ENCODE measurements at regions not wholly inside any gene's neighbourhood (a gene's known extent, or its start where the extent isn't known, plus 50 kb on each side); places are given as distances from the start of the nearest gene placed in this dataset.
"Not testable (repeated sequence)": the region's sequence is repeated elsewhere in the genome, so short reads cannot be mapped to it uniquely, and the experiment has no call there.

DNA sequence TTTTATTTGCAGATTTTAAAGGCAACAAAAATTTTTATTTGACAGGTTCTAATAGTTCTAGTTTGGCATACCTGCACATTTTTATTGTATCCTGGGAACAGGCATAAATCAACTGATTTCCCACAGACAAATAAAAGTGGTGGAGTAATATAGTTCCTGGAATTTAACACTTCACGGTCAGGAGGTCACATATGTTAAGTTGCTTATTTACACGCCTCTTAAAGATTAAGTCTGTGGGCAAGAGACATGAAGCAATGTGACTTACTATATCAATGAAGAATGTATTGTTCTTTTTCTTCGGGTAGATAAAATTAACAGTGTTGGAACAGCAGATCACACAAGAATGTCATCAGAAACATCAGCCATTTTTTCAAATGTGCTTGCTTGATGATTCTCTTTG, 558.3 kb downstream of the TTLL7 start:
- H3K27me3 Mint-ChIP-seq (ENCODE audit: unreplicated experiment); H3K27ac Mint-ChIP-seq (ENCODE audit: unreplicated experiment); intact Hi-C loops (cut with micrococcal nuclease; ENCODE audit: unreplicated experiment); DNase-seq; H3K4me3 Mint-ChIP-seq (ENCODE audit: low read depth, unreplicated experiment); CTCF ChIA-PET; H3K4me1 Mint-ChIP-seq (ENCODE audit: low read depth, unreplicated experiment); H3K36me3 Mint-ChIP-seq (ENCODE audit: insufficient read depth, unreplicated experiment); BruUV-seq (replicated peaks); H3K9me3 Mint-ChIP-seq (ENCODE audit: low read depth, unreplicated experiment): not testable (repeated sequence)

DNA sequence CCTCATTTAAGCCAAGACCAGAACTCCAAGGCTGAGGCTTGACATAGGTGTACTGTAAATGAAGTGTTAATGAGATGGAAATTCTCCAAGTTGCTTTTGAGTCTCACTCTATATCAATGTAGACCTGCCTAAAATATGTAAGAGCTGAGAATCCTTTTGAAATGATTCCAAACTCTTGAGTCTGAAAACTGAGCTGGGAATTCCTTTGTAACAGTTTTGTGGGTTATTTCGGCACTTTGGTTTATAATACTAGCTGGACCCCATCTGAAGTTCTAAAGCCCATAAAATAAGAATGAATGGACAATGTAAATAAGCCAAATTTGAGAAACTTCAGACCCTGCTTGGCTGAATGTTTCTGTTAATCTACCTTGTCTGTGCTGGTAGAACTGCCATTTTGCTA, 558.9 kb downstream of the TTLL7 start:
- H3K4me1 Mint-ChIP-seq (ENCODE audit: low read depth, unreplicated experiment); H3K27me3 Mint-ChIP-seq (ENCODE audit: unreplicated experiment); BruUV-seq (replicated peaks); intact Hi-C loops (cut with micrococcal nuclease; ENCODE audit: unreplicated experiment); CTCF ChIA-PET; H3K27ac Mint-ChIP-seq (ENCODE audit: unreplicated experiment); H3K36me3 Mint-ChIP-seq (ENCODE audit: insufficient read depth, unreplicated experiment); H3K9me3 Mint-ChIP-seq (ENCODE audit: low read depth, unreplicated experiment); DNase-seq; H3K4me3 Mint-ChIP-seq (ENCODE audit: low read depth, unreplicated experiment): not testable (repeated sequence)

DNA sequence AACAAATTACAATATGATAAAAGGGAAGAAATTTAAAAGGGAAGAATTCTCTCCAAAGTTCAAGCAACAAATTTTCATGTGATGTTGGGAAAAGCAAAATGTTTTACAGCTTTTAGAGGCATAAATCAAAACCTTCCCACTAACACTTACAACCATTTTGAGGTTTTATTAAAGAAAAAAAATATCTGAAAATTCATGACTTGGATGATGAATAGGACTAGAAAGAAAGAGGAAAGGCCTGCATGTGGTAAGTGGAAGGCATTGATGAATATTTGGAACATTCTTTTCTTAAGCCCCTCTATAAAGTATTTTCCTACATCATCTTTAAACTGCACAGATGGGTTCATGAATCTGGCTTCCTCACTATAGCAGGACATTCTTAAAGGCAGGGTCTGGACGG, 560.6 kb downstream of the TTLL7 start:
- H3K27ac Mint-ChIP-seq (ENCODE audit: unreplicated experiment); H3K27me3 Mint-ChIP-seq (ENCODE audit: unreplicated experiment); BruUV-seq (replicated peaks); DNase-seq; H3K4me1 Mint-ChIP-seq (ENCODE audit: low read depth, unreplicated experiment); H3K9me3 Mint-ChIP-seq (ENCODE audit: low read depth, unreplicated experiment); H3K36me3 Mint-ChIP-seq (ENCODE audit: insufficient read depth, unreplicated experiment); CTCF ChIA-PET; H3K4me3 Mint-ChIP-seq (ENCODE audit: low read depth, unreplicated experiment): not testable (repeated sequence)
- intact Hi-C loops (cut with micrococcal nuclease; ENCODE audit: unreplicated experiment), result loop anchor here (5.0 kb wide), 1 partner anchor 571 kb away; no protein-coding TSS in a partner anchor

DNA sequence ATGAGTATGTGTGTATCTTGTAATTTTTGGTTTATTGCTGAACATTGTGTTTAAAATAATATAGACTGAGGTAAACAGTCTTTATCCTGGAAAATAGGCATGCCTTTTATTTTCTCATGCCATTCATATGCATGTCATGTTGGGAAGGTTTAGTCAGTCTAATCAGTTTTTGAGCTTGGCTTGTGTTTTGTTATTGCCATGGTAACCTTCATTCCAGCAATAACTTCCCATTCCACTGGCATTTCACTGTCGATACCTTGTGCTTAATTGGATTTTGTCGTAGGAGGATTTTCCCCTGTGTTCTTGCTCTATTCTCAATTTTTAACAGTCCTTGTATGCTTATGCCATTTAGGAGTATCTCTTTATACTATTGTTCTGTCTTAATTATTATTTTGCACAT, 563.6 kb downstream of the TTLL7 start:
- CTCF ChIA-PET; H3K9me3 Mint-ChIP-seq (ENCODE audit: low read depth, unreplicated experiment); BruUV-seq (replicated peaks); H3K27me3 Mint-ChIP-seq (ENCODE audit: unreplicated experiment); H3K27ac Mint-ChIP-seq (ENCODE audit: unreplicated experiment); H3K36me3 Mint-ChIP-seq (ENCODE audit: insufficient read depth, unreplicated experiment); H3K4me1 Mint-ChIP-seq (ENCODE audit: low read depth, unreplicated experiment); H3K4me3 Mint-ChIP-seq (ENCODE audit: low read depth, unreplicated experiment); DNase-seq: not testable (repeated sequence)
- intact Hi-C loops (cut with micrococcal nuclease; ENCODE audit: unreplicated experiment), result loop anchor here (5.0 kb wide), 1 partner anchor 568 kb away; no protein-coding TSS in a partner anchor

DNA sequence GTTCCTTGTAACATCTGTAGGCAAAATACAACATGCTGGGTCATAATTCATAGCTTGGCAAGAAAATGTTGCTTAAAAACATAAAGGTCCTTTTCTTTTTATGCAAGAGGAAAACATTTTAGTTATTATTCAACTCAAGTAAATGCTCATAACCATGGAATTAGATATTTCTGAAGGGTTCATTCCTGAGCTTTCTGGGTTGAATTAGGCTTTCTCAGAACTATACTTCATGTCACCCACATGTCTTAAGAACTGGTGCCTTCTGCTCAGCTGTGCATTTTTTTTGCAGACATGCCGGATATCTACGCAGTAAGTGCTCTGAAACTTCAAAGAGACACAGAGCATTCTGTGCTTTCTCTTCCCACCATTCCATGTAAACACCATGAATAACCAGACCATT, 571.4 kb downstream of the TTLL7 start:
- CTCF ChIA-PET; BruUV-seq (replicated peaks); H3K36me3 Mint-ChIP-seq (ENCODE audit: insufficient read depth, unreplicated experiment); DNase-seq; H3K4me1 Mint-ChIP-seq (ENCODE audit: low read depth, unreplicated experiment); H3K27me3 Mint-ChIP-seq (ENCODE audit: unreplicated experiment); H3K27ac Mint-ChIP-seq (ENCODE audit: unreplicated experiment); H3K4me3 Mint-ChIP-seq (ENCODE audit: low read depth, unreplicated experiment); intact Hi-C loops (cut with micrococcal nuclease; ENCODE audit: unreplicated experiment); H3K9me3 Mint-ChIP-seq (ENCODE audit: low read depth, unreplicated experiment): not testable (repeated sequence)

DNA sequence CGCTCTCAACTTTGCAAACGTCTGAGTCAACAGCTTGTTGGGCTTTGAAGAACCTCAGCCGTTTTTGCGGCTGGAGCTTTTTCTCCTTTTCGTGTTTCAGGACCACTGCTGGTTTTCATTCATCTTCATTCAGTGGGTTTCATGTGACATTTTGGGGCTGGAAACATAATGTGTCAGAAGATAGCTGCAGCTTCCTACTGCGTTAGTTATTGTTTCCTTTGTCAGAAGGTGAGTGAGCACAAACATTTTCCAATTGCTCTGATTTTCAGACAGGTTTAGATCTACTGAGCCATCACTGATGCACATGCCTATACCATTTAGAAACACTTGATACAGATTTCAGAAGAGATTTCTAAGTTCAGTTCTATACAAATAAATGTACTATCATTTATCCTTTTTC, 575.5 kb downstream of the TTLL7 start:
- H3K4me1 Mint-ChIP-seq (ENCODE audit: low read depth, unreplicated experiment); BruUV-seq (replicated peaks); H3K27me3 Mint-ChIP-seq (ENCODE audit: unreplicated experiment); H3K9me3 Mint-ChIP-seq (ENCODE audit: low read depth, unreplicated experiment); intact Hi-C loops (cut with micrococcal nuclease; ENCODE audit: unreplicated experiment); H3K36me3 Mint-ChIP-seq (ENCODE audit: insufficient read depth, unreplicated experiment); H3K4me3 Mint-ChIP-seq (ENCODE audit: low read depth, unreplicated experiment); H3K27ac Mint-ChIP-seq (ENCODE audit: unreplicated experiment); DNase-seq; CTCF ChIA-PET: not testable (repeated sequence)

DNA sequence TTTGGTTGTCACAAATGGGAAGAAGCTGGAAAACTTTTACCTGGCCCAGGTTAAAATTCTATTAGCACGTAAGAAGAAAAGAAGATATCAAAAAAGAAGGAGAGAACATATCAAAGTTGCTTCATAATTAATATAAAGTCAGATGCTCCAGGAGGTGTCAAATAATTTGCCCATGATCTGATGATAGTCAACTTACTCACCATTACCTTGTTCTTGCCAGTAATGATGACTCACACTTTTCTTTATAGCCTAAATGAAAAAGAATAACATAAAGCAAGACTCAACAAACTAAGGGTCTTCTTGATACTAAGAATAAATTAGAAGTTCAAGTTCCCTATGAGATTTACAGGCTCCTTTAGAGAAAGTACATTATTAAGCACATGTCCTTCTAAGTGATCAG, 580.4 kb downstream of the TTLL7 start:
- no peak overlapping the region for H3K4me3 Mint-ChIP-seq (ENCODE audit: low read depth, unreplicated experiment)
- no peaks in the 10 kb centered on the region for H3K27me3 Mint-ChIP-seq (ENCODE audit: unreplicated experiment)
- no peak for DNase-seq
- TF ChIP-seq, protein P1, sequence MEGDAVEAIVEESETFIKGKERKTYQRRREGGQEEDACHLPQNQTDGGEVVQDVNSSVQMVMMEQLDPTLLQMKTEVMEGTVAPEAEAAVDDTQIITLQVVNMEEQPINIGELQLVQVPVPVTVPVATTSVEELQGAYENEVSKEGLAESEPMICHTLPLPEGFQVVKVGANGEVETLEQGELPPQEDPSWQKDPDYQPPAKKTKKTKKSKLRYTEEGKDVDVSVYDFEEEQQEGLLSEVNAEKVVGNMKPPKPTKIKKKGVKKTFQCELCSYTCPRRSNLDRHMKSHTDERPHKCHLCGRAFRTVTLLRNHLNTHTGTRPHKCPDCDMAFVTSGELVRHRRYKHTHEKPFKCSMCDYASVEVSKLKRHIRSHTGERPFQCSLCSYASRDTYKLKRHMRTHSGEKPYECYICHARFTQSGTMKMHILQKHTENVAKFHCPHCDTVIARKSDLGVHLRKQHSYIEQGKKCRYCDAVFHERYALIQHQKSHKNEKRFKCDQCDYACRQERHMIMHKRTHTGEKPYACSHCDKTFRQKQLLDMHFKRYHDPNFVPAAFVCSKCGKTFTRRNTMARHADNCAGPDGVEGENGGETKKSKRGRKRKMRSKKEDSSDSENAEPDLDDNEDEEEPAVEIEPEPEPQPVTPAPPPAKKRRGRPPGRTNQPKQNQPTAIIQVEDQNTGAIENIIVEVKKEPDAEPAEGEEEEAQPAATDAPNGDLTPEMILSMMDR (IDR thresholded peaks at IDR 0.05; ENCODE audit: unreplicated experiment), result no peak
- H3K27ac Mint-ChIP-seq (ENCODE audit: unreplicated experiment), result no peak overlapping the region
- no peaks in the 10 kb centered on the region for H3K36me3 Mint-ChIP-seq (ENCODE audit: insufficient read depth, unreplicated experiment)
- no TSS peak for BruUV-seq (replicated peaks)
- CTCF ChIA-PET, result no interaction called here
- no peaks in the 10 kb centered on the region for H3K4me1 Mint-ChIP-seq (ENCODE audit: low read depth, unreplicated experiment)
- intact Hi-C loops (cut with micrococcal nuclease; ENCODE audit: unreplicated experiment), result no loop called here
- H3K9me3 Mint-ChIP-seq (ENCODE audit: low read depth, unreplicated experiment), result no peaks in the 10 kb centered on the region

DNA sequence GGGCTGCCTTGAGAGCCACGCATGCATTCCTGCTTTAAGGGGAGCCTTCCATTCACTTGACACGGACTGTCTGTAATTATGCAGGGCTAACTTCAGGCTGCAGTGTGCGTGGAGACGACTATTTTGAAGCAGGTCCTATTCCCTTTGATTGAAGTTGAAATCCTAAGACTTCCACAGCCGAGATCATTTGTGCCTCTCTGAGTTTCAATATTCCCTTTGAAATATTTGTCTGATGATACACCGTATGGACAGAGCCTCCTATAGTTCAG, 585.2 kb downstream of the TTLL7 start:
- H3K36me3 Mint-ChIP-seq (ENCODE audit: insufficient read depth, unreplicated experiment); DNase-seq; H3K4me3 Mint-ChIP-seq (ENCODE audit: low read depth, unreplicated experiment); H3K4me1 Mint-ChIP-seq (ENCODE audit: low read depth, unreplicated experiment); CTCF ChIA-PET; H3K9me3 Mint-ChIP-seq (ENCODE audit: low read depth, unreplicated experiment); BruUV-seq (replicated peaks); H3K27me3 Mint-ChIP-seq (ENCODE audit: unreplicated experiment); intact Hi-C loops (cut with micrococcal nuclease; ENCODE audit: unreplicated experiment); H3K27ac Mint-ChIP-seq (ENCODE audit: unreplicated experiment): not testable (repeated sequence)

DNA sequence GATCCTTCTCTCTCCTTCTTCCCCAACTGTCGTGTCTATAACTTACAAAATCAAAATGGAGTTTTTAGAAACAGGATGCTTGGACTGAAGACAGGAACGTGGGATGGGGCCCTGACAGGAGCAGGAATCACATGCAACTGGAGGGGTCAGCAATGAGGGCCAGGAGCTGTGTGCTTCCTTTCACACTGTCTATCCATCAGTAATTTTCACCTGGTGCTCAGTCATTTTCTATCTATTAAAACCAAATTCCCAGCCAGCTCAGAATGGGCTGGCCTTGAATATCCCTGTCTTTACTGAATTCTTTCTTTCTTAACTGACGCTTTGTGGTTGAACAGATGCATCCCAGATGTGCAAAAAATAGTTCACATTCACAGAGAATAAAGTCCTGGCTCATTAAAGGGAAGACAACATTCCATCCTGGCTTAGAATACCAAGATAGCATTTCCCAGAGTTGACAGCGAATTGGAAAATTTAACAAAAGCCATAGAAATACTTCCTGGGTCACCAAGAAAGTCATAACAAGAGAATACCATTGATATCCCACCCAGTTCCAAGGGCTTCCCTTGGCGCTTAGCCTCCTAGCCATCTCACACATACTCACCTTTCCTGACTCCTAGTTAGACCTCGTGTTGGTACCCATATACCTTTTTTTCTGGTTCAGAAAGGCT, 588.1 kb downstream of the TTLL7 start:
- H3K27me3 Mint-ChIP-seq (ENCODE audit: unreplicated experiment); intact Hi-C loops (cut with micrococcal nuclease; ENCODE audit: unreplicated experiment); H3K4me3 Mint-ChIP-seq (ENCODE audit: low read depth, unreplicated experiment); DNase-seq; H3K36me3 Mint-ChIP-seq (ENCODE audit: insufficient read depth, unreplicated experiment); BruUV-seq (replicated peaks); H3K9me3 Mint-ChIP-seq (ENCODE audit: low read depth, unreplicated experiment); H3K4me1 Mint-ChIP-seq (ENCODE audit: low read depth, unreplicated experiment); CTCF ChIA-PET; H3K27ac Mint-ChIP-seq (ENCODE audit: unreplicated experiment): not testable (repeated sequence)
